RWPE2 (cell line): ENCODE measurements at regions not wholly inside any gene's neighbourhood (a gene's known extent, or its start where the extent isn't known, plus 50 kb on each side); places are given as distances from the start of the nearest gene placed in this dataset.

Source experiments
- ATAC-seq: fragments of 200-7000 bp; cut with Tn5 transposase; 3 replicates; pipeline ENCODE4 v1.9.1; 2021; ENCODE audit warnings: low read depth
- DNase-seq: peaks from one replicate; pipeline ENCODE4 v3.0.0-alpha.2; 2020; ENCODE audit warnings: low spot score
- H3K27ac ChIP-seq: fragments of 450-650 bp; 2 replicates; pipeline ENCODE4 v1.5.1; 2017; ENCODE audit warnings: mild to moderate bottlenecking; ENCODE audit not compliant: poor library complexity, severe bottlenecking
- H3K27me3 ChIP-seq: fragments of 250-450 bp; sonication (Bioruptor Pico); 2 replicates; pipeline ENCODE4 v1.5.1; 2021; ENCODE audit warnings: mild to moderate bottlenecking, moderate library complexity; ENCODE audit not compliant: insufficient read depth, poor library complexity, severe bottlenecking
- H3K36me3 ChIP-seq: fragments of 250-450 bp; sonication (Bioruptor Pico); 2 replicates; pipeline ENCODE4 v1.5.1; 2020; ENCODE audit warnings: low read depth, mild to moderate bottlenecking, moderate library complexity
- H3K4me1 ChIP-seq: fragments of 250-450 bp; sonication (Bioruptor Pico); 2 replicates; pipeline ENCODE4 v1.5.1; 2021; ENCODE audit warnings: mild to moderate bottlenecking, moderate library complexity; ENCODE audit not compliant: insufficient read depth, poor library complexity, severe bottlenecking
- H3K4me3 ChIP-seq: fragments of 250-450 bp; sonication (Bioruptor Pico); 2 replicates; pipeline ENCODE4 v1.5.1; 2021; ENCODE audit warnings: mild to moderate bottlenecking, moderate library complexity; ENCODE audit not compliant: severe bottlenecking
- H3K9me3 ChIP-seq: fragments of 250-450 bp; sonication (Bioruptor Pico); 2 replicates; pipeline ENCODE4 v1.5.1; 2021; ENCODE audit warnings: mild to moderate bottlenecking, moderate library complexity; ENCODE audit not compliant: severe bottlenecking
- TF ChIP-seq, protein P1 (sequence below): fragments of 450-650 bp; IDR thresholded peaks from one replicate; pipeline ENCODE4 v1.5.1; 2017; ENCODE audit warnings: mild to moderate bottlenecking, moderate library complexity; ENCODE audit not compliant: poor library complexity, severe bottlenecking

- Histone ChIP-seq H3K27me3 (no peaks in the 10 kb centered on the region), H3K27ac (no peak overlapping the region), H3K36me3 (no peaks in the 10 kb centered on the region), H3K4me1 (peaks cover 13% of the 10 kb centered on the region), H3K9me3 (no peaks in the 10 kb centered on the region), H3K4me3 (no peak overlapping the region)
- TF ChIP-seq, protein P1, sequence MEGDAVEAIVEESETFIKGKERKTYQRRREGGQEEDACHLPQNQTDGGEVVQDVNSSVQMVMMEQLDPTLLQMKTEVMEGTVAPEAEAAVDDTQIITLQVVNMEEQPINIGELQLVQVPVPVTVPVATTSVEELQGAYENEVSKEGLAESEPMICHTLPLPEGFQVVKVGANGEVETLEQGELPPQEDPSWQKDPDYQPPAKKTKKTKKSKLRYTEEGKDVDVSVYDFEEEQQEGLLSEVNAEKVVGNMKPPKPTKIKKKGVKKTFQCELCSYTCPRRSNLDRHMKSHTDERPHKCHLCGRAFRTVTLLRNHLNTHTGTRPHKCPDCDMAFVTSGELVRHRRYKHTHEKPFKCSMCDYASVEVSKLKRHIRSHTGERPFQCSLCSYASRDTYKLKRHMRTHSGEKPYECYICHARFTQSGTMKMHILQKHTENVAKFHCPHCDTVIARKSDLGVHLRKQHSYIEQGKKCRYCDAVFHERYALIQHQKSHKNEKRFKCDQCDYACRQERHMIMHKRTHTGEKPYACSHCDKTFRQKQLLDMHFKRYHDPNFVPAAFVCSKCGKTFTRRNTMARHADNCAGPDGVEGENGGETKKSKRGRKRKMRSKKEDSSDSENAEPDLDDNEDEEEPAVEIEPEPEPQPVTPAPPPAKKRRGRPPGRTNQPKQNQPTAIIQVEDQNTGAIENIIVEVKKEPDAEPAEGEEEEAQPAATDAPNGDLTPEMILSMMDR, result no peak
- ATAC-seq, result no peak
- DNase-seq, result no peak
Measured at GRCh38 chr1:43011020-43011419, 52.4 kb upstream of the SLC2A1 start.

DNA sequence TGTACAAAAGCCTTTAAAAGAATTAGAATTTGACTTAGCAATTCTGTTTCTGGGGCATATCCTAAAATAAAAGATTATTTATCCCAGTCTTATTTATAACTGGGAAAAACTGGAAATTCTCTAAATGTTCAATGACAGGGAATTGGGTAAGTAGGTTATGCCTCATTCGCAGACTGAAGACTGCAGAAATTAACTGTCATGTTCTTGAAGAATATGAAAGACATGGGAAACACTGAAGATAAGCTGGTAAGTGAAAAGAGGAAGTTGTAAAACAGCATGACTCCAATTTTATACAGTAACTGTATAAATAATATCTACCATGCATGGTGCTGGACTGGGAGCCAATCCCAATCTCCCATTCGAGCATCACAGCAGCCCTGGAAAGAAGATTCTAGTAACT lies 50.6 kb upstream of the SLC2A1 start:
- peaks cover 13% of the 10 kb centered on the region for H3K4me1 ChIP-seq
- no peaks in the 10 kb centered on the region for H3K27me3 ChIP-seq
- no peak overlapping the region for H3K4me3 ChIP-seq
- ATAC-seq, result no peak
- no peaks in the 10 kb centered on the region for H3K36me3 ChIP-seq
- TF ChIP-seq, protein P1, result no peak
- peak overlapping the region; percentile 44 for H3K27ac ChIP-seq
- no peaks in the 10 kb centered on the region for H3K9me3 ChIP-seq
- DNase-seq, result no peak

- Histone ChIP-seq H3K36me3 (no peaks in the 10 kb centered on the region), H3K4me3 (no peak overlapping the region), H3K27me3 (no peaks in the 10 kb centered on the region), H3K27ac (peak overlapping the region; percentile 44), H3K4me1 (peaks cover 13% of the 10 kb centered on the region), H3K9me3 (no peaks in the 10 kb centered on the region)
- ATAC-seq (no peak), DNase-seq (no peak)
- TF ChIP-seq, protein P1, result no peak
Measured at GRCh38 chr1:43008115-43009060, 49.7 kb upstream of the SLC2A1 start.
